ENCODE measurements at regions not wholly inside any gene's neighbourhood (a gene's known extent, or its start where the extent isn't known, plus 50 kb on each side); places are given as distances from the start of the nearest gene placed in this dataset.

DNA sequence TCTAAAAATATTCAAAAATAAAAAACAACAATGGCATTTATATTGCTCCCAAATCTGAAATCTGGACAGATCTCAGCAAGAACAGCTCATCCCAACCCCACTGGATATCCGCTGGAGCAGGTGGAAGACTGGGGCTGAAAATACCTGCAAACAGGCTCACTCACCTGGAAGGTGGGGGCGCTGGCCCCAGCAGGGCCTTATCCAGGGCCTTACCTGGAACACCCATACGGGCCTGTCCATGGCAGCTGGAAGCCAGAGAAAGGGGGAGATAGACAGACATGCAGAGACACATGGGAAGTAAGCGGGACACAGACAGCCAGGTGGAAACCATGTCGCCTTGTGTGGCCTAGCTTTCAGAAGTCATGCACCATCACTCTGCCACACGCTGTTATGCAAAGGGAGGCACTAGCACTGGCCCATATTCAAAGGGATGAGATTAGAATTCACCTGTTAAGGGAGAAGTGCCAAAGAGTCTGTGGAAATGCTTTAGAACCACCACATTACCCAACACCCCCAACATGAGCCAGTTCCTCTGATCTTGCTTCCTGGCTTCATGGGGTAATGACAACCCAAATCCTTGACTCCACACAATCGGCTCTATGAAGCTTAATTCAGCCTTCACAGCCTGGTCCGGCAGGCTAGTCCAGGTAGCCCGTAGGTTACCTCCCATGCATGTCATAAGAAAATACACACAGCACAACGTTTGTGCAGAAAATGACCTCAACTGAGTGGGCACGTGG lies 99.0 kb upstream of the CDYL start:
- TF ChIP-seq, protein P1, sequence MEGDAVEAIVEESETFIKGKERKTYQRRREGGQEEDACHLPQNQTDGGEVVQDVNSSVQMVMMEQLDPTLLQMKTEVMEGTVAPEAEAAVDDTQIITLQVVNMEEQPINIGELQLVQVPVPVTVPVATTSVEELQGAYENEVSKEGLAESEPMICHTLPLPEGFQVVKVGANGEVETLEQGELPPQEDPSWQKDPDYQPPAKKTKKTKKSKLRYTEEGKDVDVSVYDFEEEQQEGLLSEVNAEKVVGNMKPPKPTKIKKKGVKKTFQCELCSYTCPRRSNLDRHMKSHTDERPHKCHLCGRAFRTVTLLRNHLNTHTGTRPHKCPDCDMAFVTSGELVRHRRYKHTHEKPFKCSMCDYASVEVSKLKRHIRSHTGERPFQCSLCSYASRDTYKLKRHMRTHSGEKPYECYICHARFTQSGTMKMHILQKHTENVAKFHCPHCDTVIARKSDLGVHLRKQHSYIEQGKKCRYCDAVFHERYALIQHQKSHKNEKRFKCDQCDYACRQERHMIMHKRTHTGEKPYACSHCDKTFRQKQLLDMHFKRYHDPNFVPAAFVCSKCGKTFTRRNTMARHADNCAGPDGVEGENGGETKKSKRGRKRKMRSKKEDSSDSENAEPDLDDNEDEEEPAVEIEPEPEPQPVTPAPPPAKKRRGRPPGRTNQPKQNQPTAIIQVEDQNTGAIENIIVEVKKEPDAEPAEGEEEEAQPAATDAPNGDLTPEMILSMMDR (IDR thresholded peaks at IDR 0.05; ENCODE audit: low read depth, low read length) = no peak
- in situ Hi-C loops (cut with HindIII; ENCODE audit: low sequenced_read_pairs) = no loop called here
- H3K4me3 ChIP-seq (ENCODE audit: low read depth, low read length) = no peak overlapping the region
- no peak for DNase-seq (ENCODE audit: low read depth, low spot score)

DNA sequence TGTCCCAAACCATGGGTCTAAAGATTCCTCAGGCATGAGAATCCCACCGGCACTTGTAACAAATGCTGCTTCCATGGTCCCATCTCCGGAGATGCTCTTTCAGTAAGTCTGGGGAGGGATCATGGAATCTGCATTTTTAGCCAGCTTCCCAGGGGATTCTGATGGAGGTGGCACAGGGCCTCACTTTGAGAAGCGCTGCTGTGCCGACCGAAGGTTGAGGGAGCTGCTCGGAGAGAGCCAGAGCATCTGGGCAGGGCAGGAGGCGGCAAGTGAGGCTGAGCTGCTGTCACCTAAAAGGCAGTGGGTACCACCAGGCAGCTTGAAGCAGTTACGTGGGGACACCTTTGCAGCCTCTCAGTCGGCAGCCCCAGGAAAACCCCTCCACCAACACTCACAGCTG lies 100.2 kb upstream of the CDYL start:
- TF ChIP-seq, protein P1 (IDR thresholded peaks at IDR 0.05; ENCODE audit: low read depth, low read length) = no peak
- no peak for DNase-seq (ENCODE audit: low read depth, low spot score)
- in situ Hi-C loops (cut with HindIII; ENCODE audit: low sequenced_read_pairs) = no loop called here

DNA sequence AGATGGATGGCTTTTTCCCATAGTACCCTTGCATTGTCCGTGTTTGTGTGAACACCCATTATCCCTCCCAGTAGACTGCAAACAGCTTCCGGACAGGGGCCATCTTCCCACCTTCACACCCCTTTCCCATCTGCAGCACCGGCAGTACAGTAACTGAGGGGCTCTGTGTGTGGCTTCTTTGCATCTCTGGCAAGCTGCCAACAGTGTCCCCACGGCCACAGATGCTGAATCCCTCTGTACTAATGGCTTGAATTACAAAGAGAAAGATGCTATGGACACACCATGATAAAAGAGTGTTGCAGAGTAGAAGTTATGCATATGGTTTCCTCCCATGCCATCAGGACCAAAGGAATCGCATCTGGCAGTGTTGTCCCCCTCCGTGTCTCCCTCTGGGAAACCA lies 101.1 kb upstream of the CDYL start:
- TF ChIP-seq, protein P1 (IDR thresholded peaks at IDR 0.05; ENCODE audit: low read depth, low read length) = no peak
- DNase-seq (ENCODE audit: low read depth, low spot score) = no peak
- H3K4me3 ChIP-seq (ENCODE audit: low read depth, low read length) = no peak overlapping the region
- in situ Hi-C loops (cut with HindIII; ENCODE audit: low sequenced_read_pairs) = no loop called here

More for the DNA sequence above, 100.2 kb upstream of the CDYL start:
- no peak overlapping the region for H3K4me3 ChIP-seq (ENCODE audit: low read depth, low read length)

DNA sequence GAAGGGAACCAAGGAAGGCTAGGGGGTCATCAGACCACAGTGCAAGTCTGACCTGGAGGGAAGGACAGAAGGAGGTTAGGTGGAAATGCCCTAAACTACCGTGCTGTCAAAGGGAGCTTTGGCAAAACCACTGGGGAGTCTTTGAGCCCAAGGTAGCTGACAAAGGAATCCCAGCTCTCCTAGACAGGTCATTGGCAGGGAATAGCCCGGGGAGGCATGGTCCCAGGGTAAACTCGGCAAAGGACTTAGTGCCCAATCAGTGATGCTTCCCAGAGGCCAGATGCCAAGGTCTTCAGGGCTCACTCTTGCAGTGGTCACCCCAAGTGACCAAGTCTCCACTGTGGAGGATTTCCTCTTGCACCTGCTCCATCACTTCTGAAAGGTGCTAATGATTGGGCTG lies 102.3 kb upstream of the CDYL start:
- TF ChIP-seq, protein P1 (IDR thresholded peaks at IDR 0.05; ENCODE audit: low read depth, low read length) = no peak
- no peak for DNase-seq (ENCODE audit: low read depth, low spot score)
- no peak overlapping the region for H3K4me3 ChIP-seq (ENCODE audit: low read depth, low read length)
- in situ Hi-C loops (cut with HindIII; ENCODE audit: low sequenced_read_pairs) = no loop called here

DNA sequence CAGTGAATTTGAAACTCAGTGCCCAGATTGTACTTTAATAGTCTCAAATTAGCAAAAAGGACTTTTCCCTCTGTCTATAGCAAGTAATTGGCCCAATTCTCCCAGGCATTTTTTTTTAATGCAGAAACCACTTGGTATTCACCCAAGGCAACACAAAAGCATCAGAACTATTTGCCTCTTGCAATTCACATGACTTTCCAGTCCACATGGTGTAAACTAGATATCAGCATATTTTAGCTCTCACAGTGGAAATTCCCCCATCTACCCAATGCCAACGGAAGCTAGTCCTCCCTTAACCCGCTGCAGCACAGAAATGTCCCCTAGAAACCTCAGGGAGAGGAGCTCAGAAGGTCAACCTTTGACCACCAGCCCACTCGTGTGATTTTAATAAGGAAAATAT lies 103.4 kb upstream of the CDYL start:
- in situ Hi-C loops (cut with HindIII; ENCODE audit: low sequenced_read_pairs) = no loop called here
- H3K4me3 ChIP-seq (ENCODE audit: low read depth, low read length) = no peak overlapping the region
- TF ChIP-seq, protein P1 (IDR thresholded peaks at IDR 0.05; ENCODE audit: low read depth, low read length) = no peak
- DNase-seq (ENCODE audit: low read depth, low spot score) = no peak

DNA sequence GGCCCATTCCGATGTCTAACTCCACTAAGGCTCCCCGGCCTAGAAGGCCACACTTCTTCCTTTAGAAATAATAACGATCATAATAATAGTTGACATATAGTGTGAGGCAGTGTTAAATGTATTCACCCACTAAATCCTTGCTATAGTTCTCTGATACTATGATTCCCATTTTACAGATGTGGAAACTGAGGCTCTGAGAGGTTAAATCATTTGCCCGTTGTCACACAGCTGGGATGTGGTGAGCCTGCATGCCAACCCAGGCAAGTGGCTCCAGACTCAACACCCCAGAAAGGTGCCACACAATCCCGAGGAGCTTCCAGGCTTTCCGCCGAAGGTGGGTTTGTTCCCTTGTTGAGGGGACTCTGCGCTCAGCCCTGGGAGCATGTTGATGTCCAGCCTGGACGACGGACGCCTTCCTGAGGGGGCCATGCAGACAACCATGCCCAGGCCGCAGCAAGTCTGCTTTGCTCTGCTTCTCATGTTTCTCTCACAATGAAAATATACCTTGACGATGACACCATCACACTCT lies 104.6 kb upstream of the CDYL start:
- TF ChIP-seq, protein P1 (IDR thresholded peaks at IDR 0.05; ENCODE audit: low read depth, low read length) = no peak
- DNase-seq (ENCODE audit: low read depth, low spot score) = no peak
- in situ Hi-C loops (cut with HindIII; ENCODE audit: low sequenced_read_pairs) = no loop called here
- H3K4me3 ChIP-seq (ENCODE audit: low read depth, low read length) = no peak overlapping the region
